ENCODE measurements at regions not wholly inside any gene's neighbourhood (a gene's known extent, or its start where the extent isn't known, plus 50 kb on each side); places are given as distances from the start of the nearest gene placed in this dataset.

- TF ChIP-seq CTCF (IDR thresholded peaks at IDR 0.05) (no peak), POLR2A (IDR thresholded peaks at IDR 0.05) (no peak), EP300 (IDR thresholded peaks at IDR 0.05) (no peak), POLR2AphosphoS5 (IDR thresholded peaks at IDR 0.05) (no peak)
Measured at GRCh38 chr3:193068365-193068764, 150.7 kb upstream of the MB21D2 start.
